GM18519 (cell line): ENCODE measurements at regions not wholly inside any gene's neighbourhood (a gene's known extent, or its start where the extent isn't known, plus 50 kb on each side); places are given as distances from the start of the nearest gene placed in this dataset.
"Not testable (repeated sequence)": the region's sequence is repeated elsewhere in the genome, so short reads cannot be mapped to it uniquely, and the experiment has no call there.

Experiments
- ATAC-seq: cut with Tn5 transposase; IDR thresholded peaks from one replicate; pipeline ENCODE4 v1.9.1; 2021; ENCODE audit warnings: mild to moderate bottlenecking, moderate library complexity; ENCODE audit not compliant: unreplicated experiment, low FRiP score

DNA sequence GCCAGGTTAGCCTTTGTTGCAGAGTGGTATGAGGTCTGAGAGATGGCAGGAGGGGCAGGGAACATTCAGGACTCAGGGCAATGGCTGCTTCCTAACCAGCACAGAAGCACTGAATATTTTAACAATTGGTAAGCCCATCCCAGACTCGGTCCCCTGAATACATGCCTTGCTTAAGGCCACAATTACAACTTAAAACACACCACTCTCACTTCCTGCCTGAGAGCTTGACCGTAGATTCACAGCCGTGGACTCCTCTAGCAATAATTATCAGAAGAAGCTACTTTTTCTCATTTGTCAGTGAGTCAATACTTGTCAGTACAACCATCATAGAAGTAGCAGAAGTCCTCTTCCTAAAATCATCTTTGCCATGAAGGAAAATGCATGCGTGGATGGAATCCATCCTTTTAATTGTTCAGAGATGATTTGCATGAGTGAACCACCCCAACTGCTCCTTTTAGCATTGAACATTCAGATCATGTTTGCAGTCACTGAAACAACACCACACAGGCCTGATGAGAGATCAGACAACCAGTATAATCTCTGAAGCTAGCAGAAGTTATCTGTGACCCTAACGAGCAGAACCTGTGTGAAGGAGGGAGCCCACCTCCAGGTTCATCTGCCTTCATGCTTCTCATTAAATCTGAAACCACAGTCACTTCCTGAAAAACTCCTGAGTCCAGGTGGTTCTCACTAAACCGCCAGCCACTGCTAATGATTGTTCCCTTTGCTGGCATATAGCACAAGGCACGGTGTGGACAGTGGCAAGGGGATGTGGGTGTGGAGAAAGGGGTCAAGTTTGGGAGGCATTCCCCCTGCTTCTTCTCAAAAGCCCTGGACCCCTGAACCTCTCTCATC, 333.9 kb upstream of the CNR1 start:
- ATAC-seq = no peak

DNA sequence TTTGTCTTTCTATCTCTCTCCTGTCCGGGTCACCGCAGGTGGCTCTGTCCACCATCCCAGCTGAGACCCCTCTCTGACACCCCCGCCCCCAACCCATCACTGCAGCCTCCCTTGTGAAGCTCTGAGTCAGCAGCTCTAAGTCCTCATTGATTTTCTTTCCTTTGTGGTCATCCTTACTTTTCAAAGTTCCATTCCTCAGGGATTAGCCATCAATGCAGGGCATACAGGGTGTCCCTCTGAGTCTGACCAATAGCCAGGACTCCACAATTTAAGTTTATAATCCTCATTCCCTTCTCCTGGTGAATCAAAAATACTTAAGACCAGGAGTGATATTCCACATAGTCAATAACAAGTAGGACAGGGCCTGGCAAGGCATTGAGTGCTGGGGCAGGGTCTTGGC, 333.3 kb upstream of the CNR1 start:
- no peak for ATAC-seq

DNA sequence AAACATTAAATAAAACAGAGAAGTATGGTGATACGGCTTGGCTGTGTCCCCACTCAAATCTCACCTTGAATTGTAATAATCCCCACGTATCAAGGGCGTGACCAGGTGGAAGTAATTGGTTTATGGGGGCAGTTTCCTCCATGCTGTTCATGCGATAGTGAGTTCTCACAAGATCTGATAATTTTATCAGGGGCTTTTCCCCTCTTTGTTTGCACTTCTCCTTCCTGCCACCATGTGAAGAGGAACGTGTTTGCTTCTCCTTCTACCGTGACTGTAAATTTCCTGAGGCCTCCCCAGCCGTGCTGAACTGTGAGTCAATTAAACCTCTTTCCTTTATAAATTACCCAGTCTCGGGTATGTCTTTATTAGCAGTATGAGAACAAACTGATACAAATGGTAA, 331.3 kb upstream of the CNR1 start:
- not testable (repeated sequence) for ATAC-seq

DNA sequence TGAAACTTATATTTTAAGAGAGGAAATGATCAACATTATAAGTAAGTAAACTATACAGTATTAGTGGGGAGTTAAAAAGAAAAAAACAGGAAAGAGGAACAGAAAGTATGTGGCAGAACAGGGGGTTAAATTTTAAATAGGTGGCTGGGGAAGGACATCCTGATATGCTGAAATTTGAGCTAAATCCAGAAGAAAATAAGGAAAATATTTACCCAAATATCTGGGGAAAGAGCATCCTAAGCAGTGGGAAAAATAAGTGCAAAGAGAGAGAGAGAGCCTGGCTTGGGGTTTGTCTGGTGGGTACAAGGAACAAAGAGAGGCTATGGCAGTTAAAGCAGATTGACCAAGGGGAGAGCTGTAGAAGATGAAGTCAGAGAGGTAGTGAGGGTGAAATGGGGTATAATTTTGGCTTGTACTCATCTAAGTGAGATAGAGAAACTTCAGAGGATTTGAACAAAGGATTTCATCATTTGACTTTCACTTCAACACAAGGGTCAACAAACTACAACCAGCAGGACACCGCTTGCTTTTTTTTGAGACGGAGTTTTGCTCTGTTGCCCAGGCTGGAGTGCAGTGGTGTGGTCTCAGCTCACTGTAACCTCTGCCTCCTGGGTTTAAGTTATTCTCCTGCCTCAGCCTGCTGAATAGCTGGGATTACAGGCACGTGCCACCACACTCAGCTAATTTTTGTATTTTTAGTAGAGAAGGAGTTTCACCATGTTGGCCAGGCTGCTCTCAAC, 328.4 kb upstream of the CNR1 start:
- no peak for ATAC-seq

DNA sequence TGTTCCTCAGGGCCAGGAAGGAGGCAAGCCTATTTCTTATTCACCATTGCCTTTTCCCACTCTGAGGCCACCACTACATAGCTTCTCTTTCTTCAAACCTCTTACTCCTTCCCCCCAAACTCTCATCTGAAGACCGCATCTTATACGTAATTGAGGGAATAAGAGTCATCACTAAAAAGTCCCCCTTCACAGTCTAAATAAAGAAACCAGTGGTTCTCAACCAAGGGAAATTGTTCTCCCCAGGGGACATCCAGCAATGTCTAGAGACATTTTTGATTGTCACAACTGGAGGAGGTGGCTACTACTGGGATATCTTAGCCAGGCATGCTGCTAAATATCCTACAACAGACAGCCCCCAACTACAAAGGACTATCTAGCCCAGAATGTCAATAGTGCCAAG, 327.6 kb upstream of the CNR1 start:
- ATAC-seq = peak; percentile 26

DNA sequence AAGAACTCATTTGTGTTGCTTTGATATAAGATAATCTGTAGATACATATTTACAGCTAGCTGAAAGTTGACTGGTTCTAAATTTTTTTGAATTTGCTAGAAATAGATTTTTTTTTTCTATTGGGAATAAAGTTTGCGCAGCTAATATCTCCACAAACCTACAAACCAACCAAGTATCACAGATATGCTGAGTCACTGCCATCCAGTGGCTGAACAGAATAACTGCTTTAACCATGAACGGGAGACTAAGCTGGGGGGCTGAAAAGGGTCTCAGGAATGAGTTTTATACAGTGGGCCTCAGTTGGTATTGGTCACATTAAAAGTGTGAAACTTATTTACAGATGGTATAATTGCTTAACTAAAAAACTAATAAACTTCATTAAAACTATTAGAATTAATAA, 326.7 kb upstream of the CNR1 start:
- no peak for ATAC-seq

DNA sequence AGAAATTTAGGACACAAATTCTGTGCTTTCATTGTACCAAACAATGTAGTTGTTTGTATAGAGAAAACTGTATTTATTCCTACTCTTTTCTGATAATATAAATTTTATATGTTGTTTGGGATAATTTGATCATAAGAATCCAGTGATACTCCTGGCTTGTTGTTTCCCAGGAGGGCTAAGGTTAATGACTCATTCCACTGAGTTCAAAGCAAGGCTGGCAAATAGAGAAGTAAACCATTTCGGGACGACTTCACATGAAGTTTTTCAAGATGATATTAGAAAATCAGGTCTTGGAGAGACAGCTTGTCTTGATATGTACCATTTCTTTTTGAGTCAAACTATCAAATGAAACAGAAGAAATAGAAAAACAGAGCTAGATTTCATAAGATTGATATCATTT, 326.1 kb upstream of the CNR1 start:
- no peak for ATAC-seq

DNA sequence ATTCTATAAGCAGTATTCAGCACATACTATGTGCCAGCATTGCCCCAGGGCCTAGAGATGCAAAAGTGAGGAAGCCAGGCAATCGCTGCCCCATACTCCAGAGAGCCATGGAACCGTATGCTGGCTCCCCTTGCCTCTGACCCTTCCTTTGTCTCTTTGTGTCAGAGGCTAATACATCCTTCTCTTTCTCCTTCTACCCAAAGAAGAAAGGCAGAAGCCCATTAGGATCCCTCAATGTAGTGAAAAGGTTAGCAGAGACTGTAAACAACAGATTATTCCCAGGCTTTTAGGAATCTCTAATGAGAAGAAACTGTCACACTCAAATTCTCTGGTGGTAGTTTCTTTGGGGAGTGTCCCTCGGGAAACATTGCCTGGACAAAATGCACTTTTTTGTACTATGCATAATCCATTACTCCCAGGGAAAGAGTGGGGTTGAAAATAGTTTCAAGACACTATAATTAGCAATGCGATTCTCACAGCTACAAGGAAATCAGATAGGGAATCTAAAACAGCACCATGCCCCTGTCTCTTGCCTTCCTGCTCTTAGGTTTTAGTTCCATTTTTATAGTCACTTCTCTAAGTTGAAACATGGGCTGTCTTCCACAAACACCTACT, 325.2 kb upstream of the CNR1 start:
- ATAC-seq = no peak

DNA sequence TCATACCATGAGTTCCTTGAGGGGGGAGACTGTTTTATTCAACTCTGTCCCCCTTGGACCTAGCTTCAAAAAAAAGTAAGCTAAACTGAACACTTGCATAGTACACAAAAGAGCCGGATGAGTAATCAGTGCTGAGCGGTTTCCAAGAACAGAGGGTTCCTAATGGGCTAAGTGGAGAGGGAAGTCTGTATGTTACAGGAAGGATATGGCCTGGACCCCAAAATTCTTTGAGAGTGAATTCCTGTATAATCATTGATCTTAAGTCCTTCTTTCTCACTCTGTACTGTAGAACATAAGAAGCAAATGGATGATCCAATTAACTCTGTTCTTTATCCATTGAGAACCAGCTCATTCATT, 324.7 kb upstream of the CNR1 start:
- no peak for ATAC-seq

DNA sequence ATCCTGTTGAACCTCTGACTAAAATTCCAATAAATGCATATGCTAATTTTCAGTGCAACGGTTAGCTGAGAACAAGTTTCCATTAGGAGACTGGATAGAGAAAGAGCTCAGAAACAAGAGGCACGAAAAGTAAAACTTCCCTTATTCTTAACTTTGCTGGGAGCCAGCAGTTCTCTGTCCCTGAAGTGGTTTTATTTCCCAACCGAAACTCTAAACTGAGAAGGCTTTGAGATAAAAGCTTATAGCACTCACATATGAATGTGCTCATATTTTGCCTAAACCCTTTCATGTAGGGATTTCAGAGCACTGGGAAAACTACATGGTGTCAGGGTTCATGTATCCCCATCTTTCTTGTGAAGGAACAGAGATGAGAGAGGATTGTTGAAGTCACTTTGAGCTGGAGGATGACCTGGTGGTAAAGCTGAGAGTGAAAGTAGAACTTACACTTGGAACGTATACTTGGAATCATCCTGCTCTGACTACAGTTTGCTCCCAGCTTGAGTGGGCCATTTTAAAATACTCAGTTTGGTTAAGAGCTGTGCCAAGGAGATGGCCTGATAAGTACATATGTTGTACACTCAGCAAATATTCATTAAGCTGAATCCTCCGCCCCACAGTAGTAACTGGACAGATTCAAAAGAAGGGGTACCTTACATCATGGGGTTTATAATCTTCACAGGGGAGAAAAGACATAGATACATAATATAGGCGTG, 324.2 kb upstream of the CNR1 start:
- no peak for ATAC-seq

DNA sequence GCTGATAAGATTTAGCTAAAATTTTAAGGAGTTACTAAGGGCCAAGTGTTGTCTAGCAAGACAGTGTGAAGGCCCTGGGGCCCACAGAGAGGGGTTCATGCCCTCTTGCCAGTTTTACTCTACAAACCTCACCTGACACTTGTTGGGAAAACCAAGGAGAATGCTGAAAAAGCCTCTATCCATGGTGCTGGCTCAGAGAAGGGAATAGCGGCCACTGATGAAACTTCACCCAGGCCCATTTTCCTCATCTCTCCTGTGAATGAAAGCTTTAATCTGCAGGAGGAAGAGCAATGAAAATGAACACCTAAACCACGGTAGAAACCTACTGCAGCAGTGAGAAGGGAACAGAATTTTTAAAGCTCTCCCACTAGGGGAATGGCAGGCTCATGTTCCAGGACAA, 317.3 kb upstream of the CNR1 start:
- ATAC-seq = no peak

DNA sequence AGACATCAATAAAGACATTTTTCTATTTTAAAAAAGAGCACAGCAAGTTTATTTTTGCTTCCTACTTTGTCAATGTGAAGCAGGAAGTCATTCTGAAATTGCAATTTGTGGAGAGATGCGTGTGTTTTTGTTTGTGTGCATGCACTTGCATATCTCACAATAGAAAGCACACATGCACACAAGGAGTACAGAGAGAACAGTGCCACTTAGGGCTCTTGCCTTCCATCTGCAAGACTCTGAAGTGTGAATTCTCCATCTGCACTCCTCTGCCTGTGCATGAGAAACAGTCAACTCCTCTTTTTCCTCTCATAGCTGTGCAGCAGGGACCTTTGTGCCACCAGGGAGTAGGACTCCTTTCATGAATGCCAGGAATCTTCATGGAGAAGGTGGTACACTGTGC, 316.3 kb upstream of the CNR1 start:
- no peak for ATAC-seq

DNA sequence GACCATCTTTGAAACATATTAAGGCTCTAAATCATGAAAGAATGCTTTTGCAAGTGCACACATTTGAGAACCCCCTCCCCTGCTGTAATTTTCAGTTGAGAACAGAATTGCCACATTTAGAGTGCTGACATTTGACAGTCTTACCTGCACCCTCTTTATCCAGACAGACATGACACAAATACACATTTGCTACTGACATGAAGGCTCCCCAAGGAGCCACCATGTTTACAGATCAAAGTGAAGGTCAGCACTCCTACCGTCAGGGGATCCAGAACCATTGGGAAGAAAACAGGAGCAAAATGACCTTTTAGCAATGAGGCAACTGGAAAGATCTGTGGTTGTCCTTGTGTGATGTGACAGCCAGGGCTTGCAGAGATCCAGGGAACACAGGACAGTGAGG, 315.4 kb upstream of the CNR1 start:
- ATAC-seq = no peak

DNA sequence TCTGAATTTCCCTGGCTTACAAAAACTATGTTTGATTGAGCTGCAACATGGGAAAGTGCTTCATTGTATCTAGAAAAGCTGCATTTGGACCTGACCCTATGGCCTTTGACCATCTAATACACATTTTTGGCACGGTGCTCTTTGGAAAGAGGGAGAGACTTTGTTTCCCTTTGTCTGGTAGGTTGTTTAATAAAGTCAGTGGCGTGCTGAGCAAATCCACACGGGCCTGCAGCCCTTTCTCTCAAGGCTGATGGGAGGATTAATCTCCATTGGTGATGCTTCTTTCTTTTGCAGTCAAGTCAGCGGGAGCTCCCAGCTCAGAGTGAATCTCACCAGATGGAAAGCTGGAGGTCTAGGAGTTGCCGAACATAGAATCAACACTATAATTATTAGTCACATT, 314.7 kb upstream of the CNR1 start:
- ATAC-seq = no peak

DNA sequence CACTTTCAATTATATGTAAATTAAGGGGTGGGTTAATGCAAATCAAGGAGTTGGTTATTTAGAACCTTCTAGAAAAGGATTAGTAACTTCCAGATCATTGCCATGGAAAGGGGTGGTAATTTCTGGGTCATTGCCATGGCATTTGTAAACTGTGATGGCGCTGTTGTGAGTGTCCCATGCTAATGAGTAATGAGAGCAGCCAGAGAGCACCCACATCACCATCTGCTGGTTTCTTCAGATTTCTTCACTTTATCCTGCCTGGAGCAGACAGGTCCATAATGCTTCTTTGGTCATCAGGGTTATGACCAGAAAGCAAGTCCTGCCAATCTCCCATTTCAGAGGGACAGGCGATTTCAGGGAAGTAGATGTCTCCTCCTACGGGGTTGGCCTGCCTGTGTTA, 311.3 kb upstream of the CNR1 start:
- no peak for ATAC-seq

DNA sequence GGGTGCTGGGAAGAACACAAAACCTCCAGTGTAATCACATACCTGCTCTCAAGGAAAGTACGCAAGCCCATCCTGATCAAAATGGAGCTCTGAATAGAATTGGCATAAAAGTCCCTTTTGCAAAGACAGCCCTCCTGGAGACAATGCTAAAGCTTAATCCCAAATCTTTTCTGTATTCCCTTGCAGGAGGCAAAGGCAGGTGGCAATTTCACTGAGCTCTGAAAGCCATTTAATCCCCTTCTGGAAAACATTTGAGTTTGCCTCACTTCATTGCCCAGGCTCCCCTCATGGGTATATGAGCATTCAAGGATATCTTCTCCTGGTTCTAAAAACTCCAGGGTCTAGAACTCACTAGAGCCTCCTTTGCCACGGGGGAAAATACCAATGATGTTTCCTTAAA, 310.2 kb upstream of the CNR1 start:
- no peak for ATAC-seq

DNA sequence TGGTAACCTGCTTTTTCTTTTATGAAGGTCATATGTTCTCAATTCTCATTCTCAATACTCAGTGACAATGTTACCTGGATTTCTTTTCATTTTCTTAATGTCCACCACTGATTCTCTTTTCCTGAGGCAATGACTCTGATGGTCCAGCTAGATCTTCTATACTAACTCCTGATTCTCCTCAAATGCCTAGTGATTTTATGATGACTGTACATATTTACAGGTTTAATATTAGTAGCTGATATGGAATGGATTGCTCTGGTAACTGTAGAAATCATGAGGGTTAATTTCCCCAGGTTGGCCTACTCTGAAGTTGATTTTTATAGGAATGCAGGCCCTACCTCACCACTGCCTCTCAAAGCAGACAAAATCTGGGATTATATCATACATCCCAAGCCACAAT, 308.6 kb upstream of the CNR1 start:
- no peak for ATAC-seq

DNA sequence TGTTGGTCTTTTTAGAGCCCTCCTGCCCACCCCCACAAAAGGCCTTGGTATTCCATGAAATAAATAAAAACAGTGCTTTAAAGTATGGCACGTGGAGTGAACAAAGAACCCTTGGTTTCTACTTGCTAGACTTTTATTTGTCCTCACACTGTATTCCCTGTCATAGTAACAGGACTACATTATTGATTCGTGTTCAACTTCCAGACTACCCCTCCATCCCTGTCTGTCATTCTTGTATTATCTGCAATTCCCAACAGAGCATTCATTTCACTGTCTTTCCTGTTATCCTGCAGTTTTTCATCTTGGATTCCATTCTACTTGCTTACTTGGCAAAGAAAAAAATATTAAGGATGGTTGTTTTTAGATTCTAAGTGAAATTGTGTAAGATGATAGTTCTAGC, 307.4 kb upstream of the CNR1 start:
- ATAC-seq = no peak

DNA sequence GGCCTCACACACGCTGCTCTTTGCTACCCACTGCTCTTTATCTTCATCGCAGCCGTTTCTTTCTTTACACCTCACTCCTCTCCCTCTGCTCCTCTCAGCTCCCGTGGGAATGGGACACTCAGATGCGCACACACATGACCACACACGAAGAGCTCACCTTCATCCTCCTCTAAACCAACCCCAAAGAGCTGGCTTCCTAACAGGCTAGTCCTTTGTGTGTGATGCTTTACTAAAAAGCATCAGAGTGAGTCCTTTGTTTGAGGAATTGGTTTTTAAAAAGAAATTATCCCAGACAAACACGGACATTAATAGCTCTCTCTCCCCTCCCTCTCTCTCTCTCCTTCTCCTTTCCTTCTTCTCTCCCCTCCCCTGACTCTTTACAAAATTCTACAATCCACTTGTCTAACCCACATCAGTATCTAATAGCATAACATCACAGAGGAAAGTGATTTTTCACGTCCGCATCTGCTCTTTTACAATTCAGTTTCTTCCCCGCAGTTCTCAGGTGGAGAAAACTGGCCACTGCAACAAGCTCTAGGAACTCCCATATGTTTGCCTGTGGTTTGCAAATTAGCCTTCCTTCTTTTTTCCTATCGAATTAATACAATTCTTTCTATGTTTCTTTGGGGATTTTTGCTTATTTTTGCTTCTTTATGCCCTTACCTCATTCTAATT, 306.8 kb upstream of the CNR1 start:
- no peak for ATAC-seq

DNA sequence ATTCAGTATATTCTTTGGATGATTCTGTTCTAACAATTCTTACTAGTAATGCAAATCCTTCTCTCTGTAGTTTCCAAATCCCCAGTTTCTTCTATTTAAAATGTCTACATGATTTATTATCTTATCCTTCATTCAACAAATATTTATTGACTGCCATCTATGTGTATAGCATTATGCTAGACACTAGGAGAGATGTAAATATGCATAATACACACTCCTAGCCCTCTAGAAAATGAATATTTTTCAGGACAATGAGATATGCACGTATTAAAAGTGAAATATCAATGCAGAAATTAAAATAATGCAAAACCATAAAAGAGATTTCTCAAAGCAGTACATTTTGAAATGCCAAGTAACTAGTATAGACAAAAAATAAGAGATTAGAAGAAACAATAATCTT, 293.5 kb upstream of the CNR1 start:
- ATAC-seq = no peak

DNA sequence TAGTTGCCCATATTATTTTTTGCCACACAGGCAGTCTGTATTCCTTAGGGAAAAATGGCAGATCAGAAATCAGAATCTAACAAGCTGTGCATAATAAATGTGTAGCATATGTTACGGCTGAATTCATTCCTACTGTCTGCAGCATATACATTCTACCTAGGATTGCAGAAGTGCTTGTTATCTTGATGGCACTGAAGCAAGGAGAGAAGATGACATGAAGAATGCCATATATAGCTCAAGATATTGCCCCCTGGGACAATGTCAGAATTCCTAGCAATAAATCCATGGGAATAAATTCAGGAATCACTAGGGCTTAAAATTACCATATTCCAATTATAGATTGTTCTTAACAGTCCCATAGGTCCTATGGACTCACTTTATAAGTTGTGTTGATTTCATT, 293.0 kb upstream of the CNR1 start:
- no peak for ATAC-seq
